ENCODE measurements at regions not wholly inside any gene's neighbourhood (a gene's known extent, or its start where the extent isn't known, plus 50 kb on each side); places are given as distances from the start of the nearest gene placed in this dataset.

DNA sequence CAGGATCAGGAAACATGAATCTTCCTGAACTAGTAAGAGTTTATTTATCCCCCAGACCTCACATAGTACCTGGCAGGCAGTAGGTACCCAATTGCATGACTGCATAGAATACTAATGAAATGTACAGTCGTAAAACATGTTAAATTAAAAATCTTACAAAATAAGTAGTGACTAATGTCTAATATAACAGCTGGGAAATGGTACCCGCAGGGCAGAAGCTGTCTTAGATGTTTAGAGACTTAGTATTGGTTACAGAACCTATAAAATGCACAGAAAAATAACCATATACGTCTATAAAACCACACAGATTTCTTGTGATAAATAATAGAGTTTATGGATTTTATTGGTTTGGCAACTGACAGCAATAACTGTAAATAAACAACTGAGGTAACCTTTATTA lies 139.1 kb upstream of the GMDS start:
- Histone ChIP-seq H3K9me3 (ENCODE audit: low read depth) (no peaks in the 10 kb centered on the region), H3K4me1 (ENCODE audit: low read depth) (no peaks in the 10 kb centered on the region), H3K4me3 (no peak overlapping the region), H3K27ac (no peak overlapping the region), H3K27me3 (no peaks in the 10 kb centered on the region), H3K36me3 (no peaks in the 10 kb centered on the region)
- TF ChIP-seq, protein P1, sequence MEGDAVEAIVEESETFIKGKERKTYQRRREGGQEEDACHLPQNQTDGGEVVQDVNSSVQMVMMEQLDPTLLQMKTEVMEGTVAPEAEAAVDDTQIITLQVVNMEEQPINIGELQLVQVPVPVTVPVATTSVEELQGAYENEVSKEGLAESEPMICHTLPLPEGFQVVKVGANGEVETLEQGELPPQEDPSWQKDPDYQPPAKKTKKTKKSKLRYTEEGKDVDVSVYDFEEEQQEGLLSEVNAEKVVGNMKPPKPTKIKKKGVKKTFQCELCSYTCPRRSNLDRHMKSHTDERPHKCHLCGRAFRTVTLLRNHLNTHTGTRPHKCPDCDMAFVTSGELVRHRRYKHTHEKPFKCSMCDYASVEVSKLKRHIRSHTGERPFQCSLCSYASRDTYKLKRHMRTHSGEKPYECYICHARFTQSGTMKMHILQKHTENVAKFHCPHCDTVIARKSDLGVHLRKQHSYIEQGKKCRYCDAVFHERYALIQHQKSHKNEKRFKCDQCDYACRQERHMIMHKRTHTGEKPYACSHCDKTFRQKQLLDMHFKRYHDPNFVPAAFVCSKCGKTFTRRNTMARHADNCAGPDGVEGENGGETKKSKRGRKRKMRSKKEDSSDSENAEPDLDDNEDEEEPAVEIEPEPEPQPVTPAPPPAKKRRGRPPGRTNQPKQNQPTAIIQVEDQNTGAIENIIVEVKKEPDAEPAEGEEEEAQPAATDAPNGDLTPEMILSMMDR (IDR thresholded peaks at IDR 0.05; ENCODE audit: low read depth, low read length), result no peak
- DNase-seq (ENCODE audit: low read depth in 1 of 2, low spot score in 1 of 2), result no peak

DNA sequence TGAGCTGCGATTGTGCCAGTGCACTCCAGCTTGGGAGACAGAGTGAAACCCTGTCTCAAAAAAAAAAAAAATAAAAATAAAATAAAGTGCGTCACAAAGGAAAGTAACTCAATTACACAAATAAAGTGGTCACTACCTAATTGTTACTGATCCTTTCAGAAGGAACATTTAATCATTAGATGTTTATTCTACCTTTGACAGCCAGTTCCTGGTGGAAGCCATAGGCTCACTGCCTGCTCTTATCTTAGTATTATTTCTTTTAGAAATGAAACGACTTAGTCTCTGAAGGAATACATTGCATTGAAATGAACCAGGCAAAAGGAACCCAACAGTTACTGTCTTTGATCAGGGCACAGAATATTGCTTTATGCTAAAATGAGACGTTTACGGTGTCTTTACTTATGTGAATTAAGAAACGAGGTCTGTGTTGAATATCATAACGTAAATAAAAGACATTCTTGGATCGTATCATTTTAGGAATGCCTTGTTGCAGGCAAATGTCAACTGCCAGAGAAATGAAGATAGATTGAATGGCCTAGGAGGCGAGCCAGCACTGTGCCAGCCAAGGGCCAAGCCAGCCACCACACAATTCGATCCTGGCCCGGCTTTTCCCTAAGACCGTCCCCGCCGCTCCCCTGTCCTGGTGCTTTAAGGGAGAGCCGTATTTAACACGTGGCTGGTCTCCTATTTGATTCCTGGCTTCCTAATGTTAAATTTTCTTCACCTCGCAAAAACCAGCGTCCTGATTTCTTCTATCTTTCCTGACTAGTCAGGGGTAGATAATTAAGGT lies 136.7 kb upstream of the GMDS start:
- no peak overlapping the region for H3K27ac ChIP-seq
- no peak for DNase-seq (ENCODE audit: low read depth in 1 of 2, low spot score in 1 of 2)
- TF ChIP-seq, protein P1 (IDR thresholded peaks at IDR 0.05; ENCODE audit: low read depth, low read length), result no peak
- H3K9me3 ChIP-seq (ENCODE audit: low read depth), result no peaks in the 10 kb centered on the region
- H3K36me3 ChIP-seq, result no peaks in the 10 kb centered on the region
- H3K4me1 ChIP-seq (ENCODE audit: low read depth), result no peaks in the 10 kb centered on the region
- no peak overlapping the region for H3K4me3 ChIP-seq
- no peaks in the 10 kb centered on the region for H3K27me3 ChIP-seq

- TF ChIP-seq, protein P1 (IDR thresholded peaks at IDR 0.05; ENCODE audit: low read depth, low read length), result no peak
- no peaks in the 10 kb centered on the region for H3K4me1 ChIP-seq (ENCODE audit: low read depth)
- H3K36me3 ChIP-seq, result no peaks in the 10 kb centered on the region
- no peaks in the 10 kb centered on the region for H3K27me3 ChIP-seq
- no peak overlapping the region for H3K4me3 ChIP-seq
- peak in 1 of 2 donors; percentile 31 for DNase-seq (ENCODE audit: low read depth in 1 of 2, low spot score in 1 of 2)
- no peaks in the 10 kb centered on the region for H3K9me3 ChIP-seq (ENCODE audit: low read depth)
- H3K27ac ChIP-seq, result no peak overlapping the region
Measured at GRCh38 chr6:2378891-2379652, 133.7 kb upstream of the GMDS start.

DNA sequence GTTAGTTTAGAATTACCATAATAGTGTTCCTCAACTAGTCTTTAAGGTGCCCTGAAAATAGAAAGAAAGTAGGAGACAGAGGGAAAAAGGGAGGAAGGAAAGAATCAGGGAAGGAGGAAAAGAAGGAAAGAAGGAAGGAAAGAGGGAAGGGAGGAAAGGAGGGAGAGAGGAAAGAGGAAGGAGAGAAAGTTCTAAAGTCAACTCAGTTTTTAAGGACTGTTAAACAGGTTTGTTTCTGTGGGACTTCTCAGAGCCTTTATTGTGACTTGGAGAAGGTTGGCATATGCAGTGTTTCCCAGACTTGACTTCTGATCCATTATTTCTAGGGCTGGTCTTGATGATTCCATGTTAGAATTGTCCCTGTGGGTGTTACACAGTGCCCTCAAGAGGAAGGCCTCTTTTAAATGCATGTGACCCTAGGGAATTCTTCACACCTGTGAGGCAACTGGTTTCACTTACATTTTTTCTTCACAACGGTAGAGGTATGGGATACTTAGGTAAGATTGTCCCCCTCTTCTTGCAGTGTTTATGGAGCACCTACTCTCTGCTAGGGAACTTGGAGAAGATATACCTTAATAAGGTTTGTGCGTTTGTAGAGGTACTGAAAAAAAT lies 132.7 kb upstream of the GMDS start:
- H3K4me3 ChIP-seq, result no peak overlapping the region
- H3K4me1 ChIP-seq (ENCODE audit: low read depth), result no peaks in the 10 kb centered on the region
- no peaks in the 10 kb centered on the region for H3K36me3 ChIP-seq
- DNase-seq (ENCODE audit: low read depth in 1 of 2, low spot score in 1 of 2), result no peak
- H3K9me3 ChIP-seq (ENCODE audit: low read depth), result no peaks in the 10 kb centered on the region
- H3K27ac ChIP-seq, result no peak overlapping the region
- TF ChIP-seq, protein P1 (IDR thresholded peaks at IDR 0.05; ENCODE audit: low read depth, low read length), result no peak
- no peaks in the 10 kb centered on the region for H3K27me3 ChIP-seq

DNA sequence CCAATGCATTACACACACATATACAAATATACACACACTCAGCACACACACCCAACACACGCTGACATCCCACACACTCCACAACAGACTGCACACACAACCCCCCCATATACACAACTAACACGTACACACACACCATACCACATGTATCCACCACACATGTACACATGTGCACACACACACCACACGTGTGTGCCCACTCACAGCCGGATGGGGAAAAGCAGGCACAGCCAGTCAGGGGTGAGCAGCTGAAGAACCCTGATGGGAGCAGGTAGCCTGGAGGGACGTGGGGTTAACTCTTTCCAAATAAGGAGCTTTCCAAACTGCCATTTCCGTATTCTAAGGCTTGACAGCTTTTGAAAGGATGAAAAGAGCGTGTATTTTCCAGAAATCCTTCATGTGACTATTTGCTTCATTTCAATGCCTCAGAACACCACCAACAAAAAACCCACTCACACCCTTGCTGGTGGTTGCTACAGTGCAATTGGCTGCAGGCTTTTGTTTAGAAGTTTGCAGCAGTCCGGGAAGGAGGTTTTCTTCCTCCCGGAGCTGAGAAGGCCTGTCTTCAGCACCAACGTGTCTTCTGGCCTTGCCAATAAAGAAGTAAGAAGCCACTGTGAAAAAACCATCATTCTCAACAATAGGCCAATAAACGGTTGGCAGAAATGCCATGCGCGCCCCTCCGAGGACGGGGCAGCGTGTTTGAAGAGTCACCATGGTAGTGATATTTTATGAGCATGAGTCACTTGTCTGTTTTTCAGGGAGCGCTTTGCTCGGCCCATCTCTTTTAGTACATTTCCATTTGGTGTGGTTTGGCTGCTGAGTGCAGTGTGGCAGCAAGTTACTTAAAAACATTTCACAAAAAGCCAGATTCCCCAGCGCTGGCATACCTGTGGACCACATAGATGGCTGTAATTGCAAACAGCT lies 131.3 kb upstream of the GMDS start:
- Histone ChIP-seq H3K27ac (no peak overlapping the region), H3K27me3 (no peaks in the 10 kb centered on the region), H3K4me3 (no peak overlapping the region), H3K36me3 (no peaks in the 10 kb centered on the region), H3K9me3 (ENCODE audit: low read depth) (no peaks in the 10 kb centered on the region), H3K4me1 (ENCODE audit: low read depth) (no peaks in the 10 kb centered on the region)
- DNase-seq (ENCODE audit: low read depth in 1 of 2, low spot score in 1 of 2), result no peak
- TF ChIP-seq, protein P1 (IDR thresholded peaks at IDR 0.05; ENCODE audit: low read depth, low read length), result no peak

Data from cardiac muscle cell (in vitro differentiated cells and primary cell).